ENCODE measurements at regions not wholly inside any gene's neighbourhood (a gene's known extent, or its start where the extent isn't known, plus 50 kb on each side); places are given as distances from the start of the nearest gene placed in this dataset.
A peak's percentile ranks its signal among the peaks of the same experiment; 100 is the strongest.
"Not testable (repeated sequence)": the region's sequence is repeated elsewhere in the genome, so short reads cannot be mapped to it uniquely, and the experiment has no call there.

DNA sequence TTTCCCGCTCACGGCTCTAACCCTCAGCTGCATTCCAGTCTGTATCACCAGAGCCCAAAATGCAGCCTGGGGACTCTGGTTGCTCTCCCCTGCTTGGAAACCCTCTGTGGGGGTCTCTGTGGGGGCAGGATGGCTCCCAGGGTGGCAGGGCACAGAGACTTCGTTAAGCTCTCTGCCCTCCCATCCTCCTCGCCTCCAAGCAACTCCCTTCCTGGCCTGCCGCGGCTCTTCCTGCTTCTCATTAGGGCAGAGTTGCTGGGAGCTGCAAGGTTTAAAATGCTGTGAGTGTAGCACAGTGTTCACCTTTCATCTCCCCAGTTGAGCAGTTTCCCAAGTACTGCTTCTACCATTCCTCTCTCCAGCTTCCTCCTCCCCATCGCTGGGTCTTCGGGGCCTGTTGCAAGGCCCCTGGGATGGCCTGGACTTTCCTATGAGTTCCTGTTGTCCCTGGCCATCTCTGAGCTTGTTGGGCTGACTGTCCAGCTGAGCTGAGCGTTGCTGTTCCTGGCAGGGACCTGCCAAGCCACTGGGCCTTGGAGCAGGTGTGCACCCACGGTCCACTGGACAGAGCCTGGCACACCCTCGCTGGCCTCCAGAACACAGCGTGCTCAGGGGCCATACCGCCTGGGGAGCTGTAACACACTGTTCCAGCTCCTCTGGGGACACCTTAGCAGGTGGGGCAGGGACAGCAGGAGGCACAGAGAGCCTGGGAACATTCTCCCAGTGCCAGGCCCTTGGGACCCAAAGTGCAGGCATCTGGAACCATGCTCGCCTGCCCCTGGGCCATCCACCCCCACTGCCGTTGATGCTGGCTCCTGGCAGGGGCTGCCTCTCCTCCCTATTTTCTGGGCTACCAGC, 188.4 kb downstream of the C9orf50 start:
- TF ChIP-seq, protein P1, sequence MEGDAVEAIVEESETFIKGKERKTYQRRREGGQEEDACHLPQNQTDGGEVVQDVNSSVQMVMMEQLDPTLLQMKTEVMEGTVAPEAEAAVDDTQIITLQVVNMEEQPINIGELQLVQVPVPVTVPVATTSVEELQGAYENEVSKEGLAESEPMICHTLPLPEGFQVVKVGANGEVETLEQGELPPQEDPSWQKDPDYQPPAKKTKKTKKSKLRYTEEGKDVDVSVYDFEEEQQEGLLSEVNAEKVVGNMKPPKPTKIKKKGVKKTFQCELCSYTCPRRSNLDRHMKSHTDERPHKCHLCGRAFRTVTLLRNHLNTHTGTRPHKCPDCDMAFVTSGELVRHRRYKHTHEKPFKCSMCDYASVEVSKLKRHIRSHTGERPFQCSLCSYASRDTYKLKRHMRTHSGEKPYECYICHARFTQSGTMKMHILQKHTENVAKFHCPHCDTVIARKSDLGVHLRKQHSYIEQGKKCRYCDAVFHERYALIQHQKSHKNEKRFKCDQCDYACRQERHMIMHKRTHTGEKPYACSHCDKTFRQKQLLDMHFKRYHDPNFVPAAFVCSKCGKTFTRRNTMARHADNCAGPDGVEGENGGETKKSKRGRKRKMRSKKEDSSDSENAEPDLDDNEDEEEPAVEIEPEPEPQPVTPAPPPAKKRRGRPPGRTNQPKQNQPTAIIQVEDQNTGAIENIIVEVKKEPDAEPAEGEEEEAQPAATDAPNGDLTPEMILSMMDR (IDR thresholded peaks at IDR 0.05), result no peak
- no peak for TF ChIP-seq ZFX (IDR thresholded peaks at IDR 0.05; ENCODE audit: borderline replicate concordance)
- peak overlapping the region; percentile 89 for H3K27ac ChIP-seq

DNA sequence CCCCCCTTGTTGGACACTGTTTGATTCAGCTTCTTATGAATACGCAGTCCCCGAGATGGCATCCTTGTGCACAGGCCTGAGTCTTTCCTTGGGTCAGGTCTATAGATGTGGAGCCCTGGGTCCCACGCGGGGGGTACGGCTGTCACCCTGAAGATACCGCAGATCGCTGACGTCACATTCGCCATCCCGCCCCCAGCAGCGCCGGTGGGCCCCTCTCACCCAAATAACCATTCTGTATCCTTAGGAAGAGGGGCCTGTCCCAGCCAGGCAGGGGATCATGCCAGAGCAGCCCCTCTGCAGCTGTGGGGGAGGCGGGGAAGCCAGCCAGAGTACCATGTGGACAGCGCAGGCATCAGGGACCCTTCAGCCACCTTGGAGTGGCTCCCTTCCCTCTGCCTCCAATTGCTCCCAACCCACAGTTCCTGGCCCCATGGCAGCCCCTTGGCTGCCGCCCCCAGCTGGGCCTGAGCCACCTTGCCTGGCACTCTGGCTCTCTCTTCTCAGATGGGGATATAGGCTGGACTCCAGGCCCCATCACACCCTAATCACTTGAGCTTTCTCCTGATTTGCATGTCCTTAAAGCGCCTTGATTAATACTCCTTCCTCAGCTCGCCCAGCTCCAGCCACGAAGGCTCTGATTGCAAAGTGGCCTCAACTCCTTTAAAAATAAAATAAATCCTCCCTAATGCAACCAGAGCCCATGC, 189.8 kb downstream of the C9orf50 start:
- peak overlapping the region; percentile 89 for H3K27ac ChIP-seq
- TF ChIP-seq, protein P1 (IDR thresholded peaks at IDR 0.05), result no peak
- TF ChIP-seq ZFX (IDR thresholded peaks at IDR 0.05; ENCODE audit: borderline replicate concordance), result no peak

DNA sequence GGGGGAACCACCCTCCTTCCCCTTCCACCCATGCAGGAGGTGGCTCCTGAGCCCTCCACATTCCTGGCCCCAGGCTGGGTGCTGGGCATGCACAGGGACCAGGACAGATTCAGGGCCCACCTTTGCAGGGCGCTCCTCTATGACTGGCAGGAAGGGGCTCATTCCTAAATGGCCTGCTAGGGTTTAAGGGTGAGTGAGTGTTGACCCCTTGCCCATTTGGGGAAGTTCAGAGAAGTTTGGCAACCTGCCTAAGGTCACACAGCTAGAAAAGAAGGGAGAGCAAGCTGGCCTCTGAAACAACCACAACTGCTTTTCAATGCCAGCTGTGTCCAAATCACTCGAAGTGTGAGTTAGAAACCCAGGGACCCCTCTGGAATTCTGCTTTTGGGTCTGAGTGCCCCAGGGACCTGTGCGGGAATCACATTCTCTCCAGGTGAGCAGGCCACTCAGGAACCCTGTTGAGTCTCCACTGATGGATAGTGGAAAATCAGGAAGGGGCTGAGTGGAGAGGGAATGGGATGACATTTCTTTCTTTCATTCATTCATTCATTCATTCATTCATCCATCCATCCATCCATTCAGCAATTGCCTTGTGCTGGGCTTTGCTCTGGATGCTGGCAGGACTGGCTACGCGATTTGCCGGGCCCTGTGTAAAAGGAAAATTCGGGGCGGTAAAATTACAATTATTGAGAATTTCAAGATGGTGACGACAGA, 191.9 kb downstream of the C9orf50 start:
- peak overlapping the region; percentile 34 for H3K27ac ChIP-seq
- TF ChIP-seq ZFX (IDR thresholded peaks at IDR 0.05; ENCODE audit: borderline replicate concordance), result no peak
- TF ChIP-seq, protein P1 (IDR thresholded peaks at IDR 0.05), result no peak

DNA sequence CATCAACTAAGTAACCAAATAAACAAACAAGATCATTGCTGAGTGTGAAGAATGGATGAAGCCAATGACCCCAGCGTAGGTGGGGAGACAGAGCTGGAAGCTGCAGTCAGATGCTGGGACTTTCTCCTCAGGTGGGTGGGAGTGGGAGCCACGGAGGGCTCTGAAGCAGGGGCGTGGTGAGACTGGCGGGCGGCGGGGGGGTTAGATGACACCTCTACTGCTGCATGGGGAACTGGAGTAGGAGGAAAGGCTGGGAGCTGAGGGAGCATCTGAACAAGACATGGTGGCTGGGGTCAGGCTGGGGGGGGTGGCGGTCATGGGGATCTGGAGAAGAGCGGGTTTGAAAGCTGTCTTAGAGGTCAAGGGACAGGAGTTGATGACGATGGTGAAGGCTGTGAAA, 193.8 kb downstream of the C9orf50 start:
- TF ChIP-seq, protein P1 (IDR thresholded peaks at IDR 0.05), result no peak
- TF ChIP-seq ZFX (IDR thresholded peaks at IDR 0.05; ENCODE audit: borderline replicate concordance), result no peak
- H3K27ac ChIP-seq, result no peak overlapping the region

DNA sequence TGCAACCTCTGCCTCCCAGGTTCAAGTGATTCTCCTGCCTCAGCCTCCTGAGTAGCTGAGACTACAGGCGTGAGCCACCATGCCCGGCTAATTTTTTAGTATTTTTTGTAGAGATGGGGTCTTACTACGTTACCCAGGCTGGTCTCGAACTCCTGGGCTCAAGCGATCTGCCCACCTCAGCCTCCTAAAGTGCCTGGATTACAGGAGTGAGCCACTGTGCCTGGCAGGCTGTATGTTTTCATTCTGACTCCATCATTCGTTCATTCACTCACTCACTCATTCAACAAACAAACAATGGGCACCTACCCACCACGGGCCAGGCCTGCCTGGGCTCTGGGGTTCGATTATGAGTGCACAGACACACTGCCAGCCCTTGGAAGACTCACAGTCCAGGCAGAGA, 197.1 kb downstream of the C9orf50 start:
- not testable (repeated sequence) for H3K27ac ChIP-seq

DNA sequence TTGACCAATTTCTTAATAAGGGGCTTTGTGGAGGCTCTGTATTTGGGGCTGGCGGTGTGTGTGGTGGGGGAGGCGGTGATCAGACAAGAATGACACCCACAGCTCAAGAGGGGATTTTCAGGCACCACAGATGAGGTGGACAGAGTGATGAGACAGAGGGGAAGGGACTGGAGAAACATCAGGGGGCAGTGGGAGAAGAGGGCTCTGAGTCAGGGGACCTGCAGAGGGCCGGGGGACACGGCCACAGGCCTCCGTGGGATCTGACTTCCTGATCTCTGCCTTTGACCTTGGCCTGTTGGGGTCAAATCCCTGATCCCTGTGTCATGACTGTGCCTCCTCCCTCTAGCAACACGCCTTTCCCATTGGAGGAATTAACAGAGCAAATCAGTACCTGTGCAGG, 197.7 kb downstream of the C9orf50 start:
- H3K27ac ChIP-seq, result no peak overlapping the region
- TF ChIP-seq, protein P1 (IDR thresholded peaks at IDR 0.05), result no peak
- no peak for TF ChIP-seq ZFX (IDR thresholded peaks at IDR 0.05; ENCODE audit: borderline replicate concordance)

DNA sequence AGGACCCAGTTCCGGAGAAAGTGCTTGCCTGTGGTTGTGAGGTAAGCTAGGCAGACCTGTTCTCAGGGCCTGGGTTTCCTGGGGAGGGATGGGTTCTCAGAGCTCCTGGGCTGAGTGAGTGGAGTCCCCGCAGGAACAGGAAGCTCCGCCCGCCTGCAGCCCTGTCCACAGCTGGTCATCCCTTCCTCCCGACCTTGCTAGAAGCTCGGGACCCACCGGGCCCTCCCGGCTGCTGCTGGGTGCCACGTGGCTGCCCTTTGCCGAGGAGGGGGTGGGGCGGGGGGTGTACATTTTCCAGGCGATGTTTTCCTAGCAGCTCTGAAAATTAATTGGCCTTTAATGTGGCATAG, 198.1 kb downstream of the C9orf50 start:
- H3K27ac ChIP-seq, result no peak overlapping the region
- TF ChIP-seq, protein P1 (IDR thresholded peaks at IDR 0.05), result no peak
- TF ChIP-seq ZFX (IDR thresholded peaks at IDR 0.05; ENCODE audit: borderline replicate concordance), result no peak

Measured in 22Rv1 (cell line).